ENCODE measurements at regions not wholly inside any gene's neighbourhood (a gene's known extent, or its start where the extent isn't known, plus 50 kb on each side); places are given as distances from the start of the nearest gene placed in this dataset.

DNA sequence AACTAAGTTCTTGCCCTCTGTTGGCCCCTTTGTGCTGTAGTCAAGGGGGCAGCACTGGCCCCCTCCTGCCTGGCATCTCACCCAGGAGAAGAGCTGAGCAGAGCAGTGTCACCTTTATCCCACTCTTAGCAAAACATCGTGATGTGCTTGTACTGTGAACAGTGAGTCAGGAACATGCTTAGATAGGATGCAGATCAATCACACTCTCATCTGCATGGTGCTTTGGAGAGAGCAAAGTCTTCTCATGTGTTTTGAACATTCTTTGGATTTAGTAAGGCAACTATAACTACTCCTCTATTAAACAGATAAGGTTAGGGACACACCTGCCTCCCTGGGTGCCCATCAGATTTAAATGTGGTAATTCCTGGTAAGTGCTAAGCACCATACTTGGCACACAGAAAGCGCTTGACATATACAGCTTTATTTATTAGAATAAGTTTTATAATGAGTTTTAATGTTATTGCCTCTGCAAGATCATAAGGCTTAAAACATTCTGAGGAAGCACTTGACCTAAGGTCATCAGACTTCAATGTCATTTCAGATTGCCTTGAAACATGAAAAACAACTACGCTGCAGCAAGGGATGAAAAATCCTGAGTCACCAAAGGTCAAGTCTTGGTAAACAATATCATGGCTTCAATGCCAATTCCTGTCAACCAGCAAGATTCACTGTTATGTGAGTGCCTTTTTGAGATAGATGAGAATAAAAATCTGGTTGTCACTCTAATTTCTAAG, 82.4 kb upstream of the IRS2 start (continued):
- TF ChIP-seq NRF1 (IDR thresholded peaks at IDR 0.05; ENCODE audit: low read depth, low read length) (no peak), SP2 (IDR thresholded peaks at IDR 0.05; ENCODE audit: low read length) (no peak), EGR1 (IDR thresholded peaks at IDR 0.05; ENCODE audit: borderline replicate concordance, low read depth, low read length) (no peak), HDAC2 (IDR thresholded peaks at IDR 0.05; ENCODE audit: borderline replicate concordance in 1 of 2, low read depth in 2 of 2, low read length in 2 of 2) (no peak), BCL11A (IDR thresholded peaks at IDR 0.05; ENCODE audit: low read depth in 2 of 2, low read length in 2 of 2) (no peak), KDM1A (IDR thresholded peaks at IDR 0.05; ENCODE audit: borderline replicate concordance, low read length) (no peak), MAFK (IDR thresholded peaks at IDR 0.05; ENCODE audit: low read depth, low read length) (no peak)

Measured in H1 (cell line).